T-cell (primary cell): ENCODE measurements at regions not wholly inside any gene's neighbourhood (a gene's known extent, or its start where the extent isn't known, plus 50 kb on each side); places are given as distances from the start of the nearest gene placed in this dataset.
A peak's percentile ranks its signal among the peaks of the same experiment; 100 is the strongest.
"Not testable (repeated sequence)": the region's sequence is repeated elsewhere in the genome, so short reads cannot be mapped to it uniquely, and the experiment has no call there.

ENCODE experiments used
- ATAC-seq, 4 experiments: fragments of 200-7000 bp in 3 of 4; fragments of 150-1000 bp in 1 of 4; cut with Tn5 transposase; replicated peaks in 1 of 4; 1 replicate in 3 of 4; 2 replicates in 1 of 4; pipeline ENCODE4 v1.10.0; 2021; ENCODE audit warnings: moderate library complexity in 3 of 4, mild to moderate bottlenecking in 2 of 4, moderate number of reproducible peaks in 1 of 4
- CTCF ChIA-PET, 2 donors: fragments of 300-600 bp; sonication (Branson Sonifier 250); formaldehyde crosslinking; loops; one replicate each; lab custom pipeline; 2022; ENCODE audit warnings: antibody characterized with exemption in 2 of 2; lab: Charles Lee
- POLR2A ChIA-PET, 2 donors: fragments of 300-600 bp; sonication (Branson Sonifier 250); formaldehyde crosslinking; loops; one replicate each; lab custom pipeline; 2022; ENCODE audit warnings: antibody characterized with exemption in 2 of 2; lab: Charles Lee
- DNase-seq, 35 experiments: peaks; one replicate each; pipeline versions ENCODE4 v3.0.0 to v3.0.0-alpha.2; 2013 to 2023
- H3K27ac ChIP-seq: one replicate; pipeline ENCODE4 v1.5.1; 2013; ENCODE audit warnings: low read length
- H3K27me3 ChIP-seq, 2 experiments: replicated peaks in 1 of 2; 1 replicate in 1 of 2; 2 replicates in 1 of 2; pipeline versions ENCODE4 v1.6.1 to v1.7.0; 2013; ENCODE audit warnings: low read length in 1 of 2, mixed read lengths in 1 of 2; ENCODE audit not compliant: control insufficient read depth in 2 of 2, insufficient read depth in 2 of 2; ENCODE audit errors: extremely low read depth in 1 of 2
- H3K36me3 ChIP-seq, 2 donors: 1 replicate in 1 of 2; 2 replicates in 1 of 2; pipeline versions ENCODE4 v1.6.1 to v1.7.0; 2013; ENCODE audit warnings: low read length in 1 of 2; ENCODE audit not compliant: control insufficient read depth in 2 of 2, insufficient read depth in 1 of 2; ENCODE audit errors: extremely low read depth in 1 of 2
- H3K4me1 ChIP-seq, 2 experiments: 1 replicate in 1 of 2; 2 replicates in 1 of 2; pipeline versions ENCODE4 v1.6.1 to v1.7.0; 2013; ENCODE audit warnings: low read length in 2 of 2, mixed read lengths in 1 of 2; ENCODE audit not compliant: insufficient read depth in 2 of 2, control insufficient read depth in 1 of 2; ENCODE audit errors: extremely low read depth in 1 of 2
- H3K4me3 ChIP-seq, 2 donors: 1 replicate in 1 of 2; 2 replicates in 1 of 2; pipeline versions ENCODE4 v1.5.1 to v1.7.0; 2013; ENCODE audit warnings: mild to moderate bottlenecking in 2 of 2, low read length in 1 of 2, moderate library complexity in 1 of 2; ENCODE audit not compliant: control insufficient read depth in 1 of 2; ENCODE audit errors: extremely low read depth in 1 of 2
- H3K9me3 ChIP-seq: 2 replicates; pipeline ENCODE4 v1.7.0; 2013
- H3K27ac Mint-ChIP-seq, 2 donors: one replicate each; pipeline ENCODE4 v1.8.0; 2020 to 2021; ENCODE audit warnings: mild to moderate bottlenecking in 2 of 2, mixed read lengths in 2 of 2
- H3K27me3 Mint-ChIP-seq, 2 donors: one replicate each; pipeline ENCODE4 v1.8.0; 2021 to 2022; ENCODE audit warnings: mixed read lengths in 2 of 2
- H3K36me3 Mint-ChIP-seq: one replicate; pipeline ENCODE4 v1.8.0; 2021; ENCODE audit warnings: mixed read lengths
- H3K4me1 Mint-ChIP-seq, 3 donors: one replicate each; pipeline ENCODE4 v1.8.0; 2020 to 2022; ENCODE audit warnings: mixed read lengths in 3 of 3, mild to moderate bottlenecking in 1 of 3
- H3K4me3 Mint-ChIP-seq, 3 donors: one replicate each; pipeline ENCODE4 v1.8.0; 2020 to 2022; ENCODE audit warnings: mild to moderate bottlenecking in 3 of 3, mixed read lengths in 3 of 3, moderate library complexity in 3 of 3
- H3K9me3 Mint-ChIP-seq, 3 donors: one replicate each; pipeline ENCODE4 v1.8.0; 2020 to 2022; ENCODE audit warnings: mixed read lengths in 3 of 3
- WGBS: methylation state at CpG from one replicate; pipeline ENCODE4 v1.1.5; 2013; ENCODE audit warnings: missing lambda C conversion rate; ENCODE audit not compliant: insufficient coverage; 5-methylcytosine and 5-hydroxymethylcytosine counted together

GRCh38 chr12:34124608-34125007 is 102.3 kb downstream of the ALG10 start:
- WGBS: 96% methylated on average over 7 of the region's 8 CpGs
- peaks cover 0 to 8% of the 10 kb centered on the region in 2 experiments for H3K27me3 ChIP-seq

GRCh38 chr12:34126239-34126641 is 103.9 kb downstream of the ALG10 start:
- no peaks in the 10 kb centered on the region for H3K36me3 ChIP-seq
- H3K27me3 ChIP-seq: peaks cover 0 to 8% of the 10 kb centered on the region in 2 experiments
- Mint-ChIP-seq H3K27me3 (peaks cover 8 to 18% of the 10 kb centered on the region in 2 donors), H3K4me1 (peaks cover 15 to 20% (median 18%) of the 10 kb centered on the region in 3 donors), H3K27ac (peak overlapping the region; percentile 29 to 62), H3K36me3 (no peaks in the 10 kb centered on the region), H3K9me3 (no peaks in the 10 kb centered on the region), H3K4me3 (peak overlapping the region; percentile 52 to 62 (median 54))
- peaks cover 0 to 15% of the 10 kb centered on the region in 2 experiments for H3K4me1 ChIP-seq
- WGBS: 49% methylated on average over 6 of the region's 9 CpGs
- CTCF ChIA-PET: no interaction called here
- ATAC-seq: peak in 1 of 4 experiments; percentile 23
- POLR2A ChIA-PET: no interaction called here
- DNase-seq: peak in 1 of 35 experiments; percentile 27
- H3K27ac ChIP-seq: no peak overlapping the region
- no peaks in the 10 kb centered on the region for H3K9me3 ChIP-seq
- peak overlapping the region in 1 of 2 donors; percentile 26 for H3K4me3 ChIP-seq

More at GRCh38 chr12:34124608-34125007, 102.3 kb downstream of the ALG10 start:
- POLR2A ChIA-PET: interaction anchor here in 1 of 2 donors (0.7 kb wide), 1 partner anchor 105 kb away, joined by 3 read pairs; no protein-coding TSS in a partner anchor
- Histone ChIP-seq H3K27ac (no peak overlapping the region), H3K36me3 (no peaks in the 10 kb centered on the region), H3K4me3 (no peak overlapping the region), H3K9me3 (no peaks in the 10 kb centered on the region), H3K4me1 (peaks cover 0 to 15% of the 10 kb centered on the region in 2 experiments)
- H3K4me3 Mint-ChIP-seq: no peak overlapping the region
- peaks cover 5 to 14% of the 10 kb centered on the region in 2 donors for H3K27me3 Mint-ChIP-seq
- H3K4me1 Mint-ChIP-seq: peaks cover 15 to 20% (median 18%) of the 10 kb centered on the region in 3 donors
- CTCF ChIA-PET: interaction anchor here (0.7 to 1.1 kb wide), 3 partner anchors 11 to 95 kb away, joined by 3 to 4 read pairs (median 3); no protein-coding TSS in a partner anchor
- no peaks in the 10 kb centered on the region for H3K9me3 Mint-ChIP-seq
- no peak for DNase-seq
- no peak for ATAC-seq
- H3K27ac Mint-ChIP-seq: no peak overlapping the region
- no peaks in the 10 kb centered on the region for H3K36me3 Mint-ChIP-seq

- H3K9me3 Mint-ChIP-seq: no peaks in the 10 kb centered on the region
- no peaks in the 10 kb centered on the region for H3K9me3 ChIP-seq
- no peaks in the 10 kb centered on the region for H3K36me3 ChIP-seq
- peaks cover 15 to 20% (median 18%) of the 10 kb centered on the region in 3 donors for H3K4me1 Mint-ChIP-seq
- H3K27me3 ChIP-seq: peaks cover 0 to 8% of the 10 kb centered on the region in 2 experiments
- no peak for DNase-seq
- H3K27ac Mint-ChIP-seq: peak overlapping the region; percentile 8 to 23
- CTCF ChIA-PET: no interaction called here
- no peak overlapping the region for H3K27ac ChIP-seq
- peak overlapping the region; percentile 52 to 62 (median 54) for H3K4me3 Mint-ChIP-seq
- H3K27me3 Mint-ChIP-seq: peaks cover 8 to 21% of the 10 kb centered on the region in 2 donors
- H3K4me1 ChIP-seq: peaks cover 0 to 15% of the 10 kb centered on the region in 2 experiments
- no peaks in the 10 kb centered on the region for H3K36me3 Mint-ChIP-seq
- POLR2A ChIA-PET: no interaction called here
- H3K4me3 ChIP-seq: no peak overlapping the region
- ATAC-seq: no peak
- WGBS: no CpG with 5 or more reads among the region's 1 CpG
These were observed 104.5 kb downstream of the ALG10 start for GRCh38 chr12:34126805-34127204.

GRCh38 chr12:34127379-34127778 is 105.1 kb downstream of the ALG10 start:
- POLR2A ChIA-PET, H3K27me3 ChIP-seq, H3K36me3 ChIP-seq, H3K4me3 Mint-ChIP-seq, H3K4me3 ChIP-seq, H3K9me3 Mint-ChIP-seq, DNase-seq, H3K9me3 ChIP-seq, H3K36me3 Mint-ChIP-seq, H3K27ac ChIP-seq, H3K27ac Mint-ChIP-seq, ATAC-seq, CTCF ChIA-PET: not testable (repeated sequence)
- H3K4me1 Mint-ChIP-seq: peaks cover 15 to 20% (median 18%) of the 10 kb centered on the region in 3 donors
- peaks cover 8 to 21% of the 10 kb centered on the region in 2 donors for H3K27me3 Mint-ChIP-seq
- WGBS: no CpG with 5 or more reads among the region's 2 CpGs
- H3K4me1 ChIP-seq: peaks cover 0 to 15% of the 10 kb centered on the region in 2 experiments

GRCh38 chr12:34142430-34142829 is 120.1 kb downstream of the ALG10 start:
- H3K27ac ChIP-seq: no peak overlapping the region
- ATAC-seq (no peak), DNase-seq (no peak)
- no peaks in the 10 kb centered on the region for H3K36me3 ChIP-seq
- no peak overlapping the region for H3K4me3 Mint-ChIP-seq
- POLR2A ChIA-PET: no interaction called here
- H3K4me3 ChIP-seq: no peak overlapping the region
- H3K4me1 ChIP-seq: no peaks in the 10 kb centered on the region
- peaks cover 2 to 3% of the 10 kb centered on the region in 2 donors for H3K27me3 Mint-ChIP-seq
- H3K9me3 ChIP-seq: no peaks in the 10 kb centered on the region
- H3K27ac Mint-ChIP-seq: no peak overlapping the region
- no peaks in the 10 kb centered on the region for H3K9me3 Mint-ChIP-seq
- no peaks in the 10 kb centered on the region for H3K27me3 ChIP-seq
- no peaks in the 10 kb centered on the region for H3K4me1 Mint-ChIP-seq
- H3K36me3 Mint-ChIP-seq: no peaks in the 10 kb centered on the region
- CTCF ChIA-PET: no interaction called here
- WGBS: 85% methylated on average over 9 of the region's 11 CpGs

GRCh38 chr12:34151019-34151418 is 128.7 kb downstream of the ALG10 start:
- Histone ChIP-seq H3K4me1 (no peaks in the 10 kb centered on the region), H3K27ac (no peak overlapping the region), H3K27me3 (no peaks in the 10 kb centered on the region), H3K9me3 (no peaks in the 10 kb centered on the region), H3K4me3 (no peak overlapping the region), H3K36me3 (no peaks in the 10 kb centered on the region)
- Mint-ChIP-seq H3K36me3 (no peaks in the 10 kb centered on the region), H3K9me3 (no peaks in the 10 kb centered on the region), H3K4me1 (no peaks in the 10 kb centered on the region), H3K4me3 (no peak overlapping the region), H3K27ac (no peak overlapping the region), H3K27me3 (no peaks in the 10 kb centered on the region)
- ChIA-PET CTCF (no interaction called here), POLR2A (no interaction called here)
- DNase-seq (no peak), ATAC-seq (no peak)
